GM21529 (cell line): ENCODE measurements at regions not wholly inside any gene's neighbourhood (a gene's known extent, or its start where the extent isn't known, plus 50 kb on each side); places are given as distances from the start of the nearest gene placed in this dataset.

Experiments used
- ATAC-seq: cut with Tn5 transposase; IDR thresholded peaks from one replicate; pipeline ENCODE4 v1.9.1; 2021; ENCODE audit not compliant: unreplicated experiment

DNA sequence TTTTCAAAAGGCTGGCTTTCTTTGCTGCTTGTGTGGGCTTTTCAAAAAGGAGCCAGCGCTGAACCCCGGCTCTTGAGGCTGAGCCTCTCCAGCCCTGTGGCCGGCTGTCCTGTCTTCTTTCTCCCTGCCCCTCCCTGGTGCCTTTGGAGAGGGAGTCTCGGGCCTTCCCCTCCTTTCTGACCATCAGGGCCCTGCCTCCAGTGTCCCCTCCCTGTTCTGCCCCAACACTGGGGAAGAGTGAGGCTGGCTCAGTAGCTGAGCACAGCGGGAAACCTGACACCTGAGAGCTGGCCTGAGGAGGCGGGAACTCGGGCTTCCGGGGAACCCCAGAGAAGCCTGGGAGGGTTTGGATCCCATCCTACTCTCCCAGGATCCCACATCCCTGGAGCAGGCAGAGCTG lies 232.1 kb downstream of the LOXHD1 start:
- no peak for ATAC-seq

DNA sequence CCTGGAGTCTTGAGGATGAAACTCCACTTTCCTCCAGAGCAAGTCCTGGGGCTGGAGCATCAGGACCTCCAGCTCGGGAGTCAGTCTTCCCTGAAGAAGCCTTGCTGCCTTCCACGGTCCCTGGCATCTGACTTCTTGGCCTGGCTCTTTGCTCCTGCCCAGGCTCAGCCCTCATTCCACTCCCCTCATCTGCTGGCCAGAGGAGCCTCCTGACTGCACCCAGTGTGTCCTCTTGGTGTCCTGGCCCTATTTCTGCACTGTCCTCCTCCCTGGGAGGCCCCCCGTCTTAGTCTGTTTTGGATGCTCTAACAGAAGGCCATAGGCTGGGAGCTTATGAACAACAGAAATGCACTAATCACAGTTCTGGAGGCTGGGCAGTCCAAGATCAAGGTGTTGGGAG lies 231.5 kb downstream of the LOXHD1 start:
- no peak for ATAC-seq

DNA sequence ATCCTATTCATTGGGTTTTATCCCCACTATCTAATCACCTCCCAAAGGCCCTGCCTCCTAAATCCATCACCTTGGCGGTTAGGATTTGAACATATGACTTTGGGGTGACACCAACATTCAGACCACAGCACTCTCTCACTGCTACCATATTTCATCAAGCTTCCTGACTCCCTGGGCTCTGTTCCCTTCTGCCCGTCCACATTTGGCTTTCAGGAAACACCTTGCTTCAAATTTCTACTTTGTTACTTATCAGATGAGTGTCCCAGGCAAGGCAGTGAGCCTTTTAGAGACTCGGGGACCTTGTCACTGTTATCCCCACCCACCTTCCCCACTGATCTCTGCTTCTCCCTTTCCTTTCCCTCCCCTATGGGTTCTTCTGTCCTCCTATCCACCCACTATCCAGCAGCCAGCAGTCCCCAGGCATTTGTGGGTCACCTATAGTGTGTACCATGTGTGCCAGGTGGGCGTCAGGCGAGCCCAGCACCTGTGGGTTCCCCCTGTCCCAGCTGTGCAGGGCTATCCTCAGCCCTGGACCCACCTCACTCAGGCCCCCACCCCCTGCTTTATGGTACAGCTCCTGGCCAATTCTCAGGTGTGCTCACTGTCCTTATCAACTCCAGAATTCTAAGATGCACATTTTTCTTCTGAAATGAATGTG lies 230.9 kb downstream of the LOXHD1 start:
- ATAC-seq = no peak

DNA sequence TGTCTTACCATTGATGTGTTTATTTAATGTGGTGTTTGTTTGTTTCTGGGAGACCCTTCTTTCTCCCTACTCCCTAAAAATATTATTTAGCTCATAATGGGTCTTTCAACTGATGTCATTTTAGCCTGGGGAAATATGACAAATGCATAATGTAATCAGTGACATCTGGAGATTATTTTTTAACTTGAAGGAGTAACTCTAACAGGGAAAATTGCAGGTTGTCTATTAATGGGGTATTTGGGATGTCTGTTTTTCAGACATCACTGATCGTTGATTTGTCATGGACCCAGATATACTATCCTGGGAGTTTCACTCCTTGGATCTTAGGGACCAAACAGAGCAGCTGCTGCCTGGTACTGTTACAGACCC lies 230.4 kb downstream of the LOXHD1 start:
- ATAC-seq = no peak
